AG09319 (cell line): ENCODE measurements at regions not wholly inside any gene's neighbourhood (a gene's known extent, or its start where the extent isn't known, plus 50 kb on each side); places are given as distances from the start of the nearest gene placed in this dataset.

Source experiments
- DNase-seq: peaks from one replicate; pipeline ENCODE4 v3.0.0-alpha.2; 2010; ENCODE audit warnings: low read depth; ENCODE audit errors: extremely low read depth
- TF ChIP-seq, protein P1 (sequence below): IDR thresholded peaks from 2 replicates; pipeline ENCODE4 v1.5.1; 2011; ENCODE audit warnings: low read depth, mild to moderate bottlenecking, inconsistent platforms, low read length, moderate library complexity

DNA sequence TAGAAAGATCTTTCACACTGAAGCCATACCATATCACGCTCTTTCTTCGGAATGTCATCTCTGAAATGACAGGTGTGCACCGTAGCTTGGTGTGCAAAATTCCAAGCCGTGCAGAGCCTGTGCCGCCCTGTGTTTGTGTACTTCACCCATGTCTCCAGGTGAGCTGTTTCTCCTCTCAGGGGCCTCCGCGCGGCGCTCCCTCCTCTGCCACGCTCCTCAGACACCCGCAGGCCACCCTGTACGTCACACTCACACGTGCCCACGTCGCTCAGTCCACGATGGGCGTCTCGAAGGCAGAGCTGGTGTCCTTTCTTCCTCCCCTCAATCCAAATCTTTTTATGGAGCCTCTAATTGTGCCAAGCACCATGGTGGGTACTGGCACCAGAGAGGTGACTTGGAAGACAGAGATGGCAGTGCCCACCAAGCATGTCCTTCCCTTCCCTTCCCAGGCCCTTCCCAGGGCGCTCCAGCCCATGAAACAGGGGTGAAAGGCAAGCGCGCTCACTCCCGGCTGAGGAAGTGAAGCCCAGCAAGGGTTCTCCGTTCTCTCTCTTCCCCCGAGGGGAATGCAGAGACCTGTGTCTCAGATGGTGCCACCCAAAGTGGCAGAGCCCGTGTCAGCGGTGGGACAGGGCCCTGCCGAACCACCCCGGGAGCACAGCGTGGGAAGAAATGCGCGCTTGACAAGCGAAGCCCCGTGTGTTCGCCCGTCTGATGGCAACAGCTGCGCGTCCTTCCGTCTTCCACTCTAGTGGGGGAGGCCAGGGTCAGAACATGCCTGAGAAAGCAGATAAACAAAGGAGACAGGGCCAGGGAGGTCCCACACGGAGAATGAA, 292.5 kb upstream of the SHH start:
- TF ChIP-seq, protein P1, sequence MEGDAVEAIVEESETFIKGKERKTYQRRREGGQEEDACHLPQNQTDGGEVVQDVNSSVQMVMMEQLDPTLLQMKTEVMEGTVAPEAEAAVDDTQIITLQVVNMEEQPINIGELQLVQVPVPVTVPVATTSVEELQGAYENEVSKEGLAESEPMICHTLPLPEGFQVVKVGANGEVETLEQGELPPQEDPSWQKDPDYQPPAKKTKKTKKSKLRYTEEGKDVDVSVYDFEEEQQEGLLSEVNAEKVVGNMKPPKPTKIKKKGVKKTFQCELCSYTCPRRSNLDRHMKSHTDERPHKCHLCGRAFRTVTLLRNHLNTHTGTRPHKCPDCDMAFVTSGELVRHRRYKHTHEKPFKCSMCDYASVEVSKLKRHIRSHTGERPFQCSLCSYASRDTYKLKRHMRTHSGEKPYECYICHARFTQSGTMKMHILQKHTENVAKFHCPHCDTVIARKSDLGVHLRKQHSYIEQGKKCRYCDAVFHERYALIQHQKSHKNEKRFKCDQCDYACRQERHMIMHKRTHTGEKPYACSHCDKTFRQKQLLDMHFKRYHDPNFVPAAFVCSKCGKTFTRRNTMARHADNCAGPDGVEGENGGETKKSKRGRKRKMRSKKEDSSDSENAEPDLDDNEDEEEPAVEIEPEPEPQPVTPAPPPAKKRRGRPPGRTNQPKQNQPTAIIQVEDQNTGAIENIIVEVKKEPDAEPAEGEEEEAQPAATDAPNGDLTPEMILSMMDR, result no peak
- DNase-seq, result no peak

DNA sequence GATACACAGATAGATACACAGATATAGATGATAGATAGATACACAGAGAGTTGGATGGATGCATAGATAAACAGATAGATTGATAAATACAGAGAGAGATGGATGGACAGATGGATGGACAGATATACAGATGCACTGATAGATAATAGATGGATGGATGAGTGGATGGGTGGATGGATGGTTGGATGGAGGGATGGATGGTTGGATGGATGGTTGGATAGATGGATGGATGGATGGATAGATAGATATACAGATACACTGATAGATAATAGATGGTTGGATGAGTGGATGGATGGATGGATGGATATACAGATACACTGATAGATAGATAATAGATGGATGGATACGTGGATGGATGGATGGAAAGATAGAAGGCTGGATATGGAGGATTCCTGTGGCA, 290.0 kb upstream of the SHH start:
- no peak for DNase-seq

DNA sequence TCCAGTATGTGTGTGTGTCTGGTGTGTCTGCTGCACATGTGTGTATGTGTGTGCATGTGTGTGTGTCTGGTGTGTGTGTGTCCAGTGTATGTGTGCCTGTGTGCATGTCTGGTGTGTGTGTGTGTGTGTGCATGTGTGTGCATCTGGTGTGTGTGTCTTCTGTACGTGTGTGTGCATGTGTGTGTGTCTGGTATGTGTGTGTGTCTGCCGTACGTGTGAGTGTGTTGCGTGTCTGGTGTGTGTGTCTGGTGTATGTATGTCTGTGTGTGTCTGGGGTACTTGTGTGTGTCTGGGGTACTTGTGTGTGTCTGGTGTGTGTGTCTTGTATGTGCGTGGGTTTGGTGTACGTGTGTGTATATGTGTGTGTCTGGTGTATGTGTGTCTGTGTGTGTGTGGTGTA, 289.1 kb upstream of the SHH start:
- DNase-seq, result no peak
- TF ChIP-seq, protein P1, result no peak

More for the DNA sequence above, 290.0 kb upstream of the SHH start:
- TF ChIP-seq, protein P1, result no peak

DNA sequence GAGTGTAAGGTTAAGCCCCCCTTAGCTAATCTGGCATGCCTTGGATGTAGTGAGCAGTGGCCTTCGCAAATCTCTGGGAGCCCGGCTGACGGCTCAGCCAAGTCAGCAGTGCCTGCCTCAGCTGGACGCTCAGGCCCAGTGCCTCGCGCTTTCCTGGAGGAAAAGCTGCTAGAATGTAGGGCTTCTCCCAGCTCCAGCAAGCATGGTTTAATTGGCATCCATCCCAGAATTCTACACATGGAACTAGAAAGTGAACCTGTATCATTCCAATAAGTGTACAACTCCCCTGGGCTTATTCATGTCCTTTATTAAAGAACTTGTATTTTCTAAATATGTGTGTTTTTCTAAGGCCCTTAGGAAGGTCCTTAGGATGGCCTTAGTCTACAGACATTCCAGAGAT, 287.8 kb upstream of the SHH start:
- TF ChIP-seq, protein P1, result no peak
- no peak for DNase-seq

DNA sequence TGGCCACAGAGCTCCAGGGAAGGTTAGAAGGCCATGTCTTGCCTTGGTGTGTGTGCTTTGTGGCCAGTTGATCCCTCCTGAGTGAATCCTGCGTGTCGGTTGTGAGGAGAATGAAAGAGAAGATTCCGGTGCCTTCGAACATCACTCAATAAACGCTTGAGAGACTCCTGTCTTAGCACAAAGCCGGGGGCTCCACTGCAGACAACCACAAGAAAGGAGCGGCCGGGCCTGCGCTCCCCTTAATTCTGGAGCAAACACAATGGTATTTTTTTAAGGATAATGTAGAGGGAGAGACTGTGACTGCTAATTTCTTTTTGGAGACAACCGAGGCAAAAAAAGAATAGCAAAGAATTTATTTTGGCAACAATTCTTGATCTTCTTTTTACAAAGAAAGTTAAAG, 286.8 kb upstream of the SHH start:
- DNase-seq, result no peak
- TF ChIP-seq, protein P1, result no peak

DNA sequence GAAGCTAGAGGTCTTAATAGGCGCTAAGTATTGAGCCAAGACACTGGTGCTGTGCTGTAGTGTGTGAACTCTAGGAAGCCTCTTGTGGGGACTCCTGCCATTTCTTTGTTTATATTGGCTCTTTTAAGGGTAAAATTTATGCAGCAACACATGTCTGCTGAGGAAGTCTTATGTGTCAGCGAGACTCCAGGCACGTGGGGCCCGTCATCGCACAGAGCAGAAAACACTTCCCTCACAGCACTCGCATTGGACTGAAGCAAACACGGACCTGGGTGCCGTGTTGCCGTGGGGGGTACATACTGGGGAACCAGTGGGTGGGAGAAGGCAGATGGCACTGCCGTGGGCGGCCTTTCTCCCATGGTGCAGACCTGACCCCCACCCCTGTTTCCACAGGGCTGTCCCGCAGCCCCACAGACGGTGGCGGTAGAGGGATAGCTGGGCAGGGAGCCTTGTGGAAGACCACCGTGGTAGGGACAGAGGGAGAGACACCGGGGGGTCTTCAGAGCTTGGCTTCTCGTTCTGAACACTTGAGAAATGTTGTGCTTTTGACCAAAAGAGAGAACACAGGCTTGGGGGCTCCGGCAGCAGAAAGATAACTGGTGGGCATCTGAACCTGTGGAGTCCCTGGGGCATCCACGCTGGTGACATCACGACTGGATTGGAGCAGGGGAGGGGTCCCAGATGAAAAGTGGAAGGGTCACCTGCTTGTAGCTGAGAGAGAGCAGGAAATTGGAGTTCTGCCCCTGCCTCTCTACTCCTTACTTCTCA, 284.7 kb upstream of the SHH start:
- no peak for DNase-seq
- TF ChIP-seq, protein P1, result no peak
